ENCODE measurements at regions not wholly inside any gene's neighbourhood (a gene's known extent, or its start where the extent isn't known, plus 50 kb on each side); places are given as distances from the start of the nearest gene placed in this dataset.

GRCh38 chr11:80420374-80420773 lies 979.5 kb upstream of the TENM4 start:
- DNase-seq (ENCODE audit: low read depth): no peak

DNA sequence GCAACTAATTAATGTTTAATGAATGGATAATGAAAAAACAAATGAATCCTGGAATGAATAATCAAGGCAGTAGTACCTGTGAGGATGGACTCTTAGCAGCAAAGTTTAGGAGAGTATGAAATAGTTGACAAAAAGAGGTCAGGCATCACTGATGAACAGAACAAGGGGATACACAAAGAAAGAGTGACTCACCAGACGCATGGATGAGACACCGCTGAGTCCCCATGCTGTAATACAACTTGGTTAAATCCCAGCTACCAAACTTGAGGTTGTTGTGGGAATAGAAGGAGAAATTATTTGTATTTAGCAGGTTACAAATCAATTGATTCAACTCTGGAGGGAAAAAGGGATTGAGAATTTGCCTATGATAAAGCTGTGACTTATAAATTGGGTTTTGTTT lies 976.9 kb upstream of the TENM4 start:
- DNase-seq (ENCODE audit: low read depth): no peak

DNA sequence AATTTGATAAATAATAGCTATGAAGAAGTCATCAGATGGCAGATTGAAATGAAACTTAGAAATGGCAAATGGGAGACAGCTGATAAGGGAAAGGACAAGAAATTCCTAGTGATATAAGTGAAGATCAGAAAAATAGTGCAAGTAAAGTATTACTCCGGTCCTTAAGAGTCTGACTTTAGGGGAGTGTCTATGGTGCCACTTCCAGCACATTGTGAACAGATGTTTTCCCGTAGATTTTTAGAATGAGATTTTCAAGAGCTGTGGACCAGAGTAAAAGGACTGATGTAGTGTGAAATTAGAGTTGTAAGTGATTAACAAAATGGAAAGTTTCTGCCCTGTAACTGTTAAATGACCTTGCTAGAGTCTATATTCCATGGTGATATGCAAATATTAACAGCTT lies 974.8 kb upstream of the TENM4 start:
- DNase-seq (ENCODE audit: low read depth): no peak

DNA sequence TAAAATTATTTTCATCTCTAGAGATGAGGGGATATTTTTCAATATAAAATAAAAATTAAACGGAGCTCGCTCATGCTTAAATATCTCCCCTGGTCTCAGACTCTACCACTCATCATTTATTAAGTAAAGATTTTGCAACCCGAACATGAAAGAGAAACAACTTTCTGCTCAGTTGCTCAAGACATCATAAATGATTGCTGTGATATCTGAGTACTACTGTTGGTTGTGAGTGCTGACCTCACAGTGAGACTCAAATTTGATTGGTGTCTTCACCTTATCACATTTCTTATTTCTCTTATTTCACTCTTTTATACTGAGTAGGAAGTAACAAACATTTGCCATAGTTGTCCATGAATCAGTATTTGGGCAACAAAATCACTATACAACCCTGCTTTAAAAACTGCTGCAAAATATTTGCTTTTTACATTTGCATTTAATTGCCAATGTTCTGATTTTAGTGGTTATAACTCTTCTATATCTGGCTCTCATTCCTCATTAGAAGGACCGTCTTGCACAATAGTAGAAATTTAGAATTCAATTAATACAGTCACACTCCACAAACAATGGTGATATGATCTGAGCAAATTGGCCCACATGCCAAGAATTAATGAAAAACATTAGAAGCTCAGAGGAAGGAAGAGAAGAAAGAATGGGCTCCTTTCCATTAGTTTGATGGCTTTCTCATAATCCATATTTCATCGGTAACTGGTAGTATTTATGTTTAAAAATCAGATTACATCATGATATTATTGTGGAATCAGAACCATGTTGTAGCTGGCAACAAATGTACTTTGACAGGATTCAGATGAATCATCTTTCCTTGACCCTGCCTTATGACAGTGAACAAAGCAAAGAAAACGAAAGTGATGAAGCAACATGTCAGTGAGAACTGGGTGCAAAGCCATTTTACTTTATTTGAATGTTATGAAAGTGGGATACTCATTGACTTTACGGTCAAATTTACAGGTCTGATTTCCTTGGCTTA lies 973.6 kb upstream of the TENM4 start:
- no peak for DNase-seq (ENCODE audit: low read depth)

GRCh38 chr11:80412604-80413003 lies 971.8 kb upstream of the TENM4 start:
- no peak for DNase-seq (ENCODE audit: low read depth)

GRCh38 chr11:80393210-80393609 lies 952.4 kb upstream of the TENM4 start:
- DNase-seq (ENCODE audit: low read depth): no peak

DNA sequence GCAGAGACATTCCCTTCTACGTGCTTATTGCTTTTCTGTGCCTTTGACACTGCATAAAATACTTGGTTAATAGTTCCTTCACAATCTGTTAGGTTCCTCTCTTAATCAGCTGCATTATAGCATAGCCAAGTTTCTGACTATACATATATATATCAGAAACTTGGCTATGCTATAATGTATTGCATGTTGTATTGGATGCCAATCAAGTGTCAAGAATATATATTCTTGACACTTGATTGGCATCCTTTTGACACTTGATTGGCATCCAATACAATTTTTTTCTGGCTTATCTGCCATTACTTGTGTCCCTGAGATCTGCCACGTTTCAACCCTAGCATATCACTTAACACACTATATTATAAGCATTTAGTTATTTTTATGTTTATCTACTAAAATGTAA lies 949.7 kb upstream of the TENM4 start:
- DNase-seq (ENCODE audit: low read depth): no peak

GRCh38 chr11:80388536-80388935 lies 947.7 kb upstream of the TENM4 start:
- no peak for DNase-seq (ENCODE audit: low read depth)

DNA sequence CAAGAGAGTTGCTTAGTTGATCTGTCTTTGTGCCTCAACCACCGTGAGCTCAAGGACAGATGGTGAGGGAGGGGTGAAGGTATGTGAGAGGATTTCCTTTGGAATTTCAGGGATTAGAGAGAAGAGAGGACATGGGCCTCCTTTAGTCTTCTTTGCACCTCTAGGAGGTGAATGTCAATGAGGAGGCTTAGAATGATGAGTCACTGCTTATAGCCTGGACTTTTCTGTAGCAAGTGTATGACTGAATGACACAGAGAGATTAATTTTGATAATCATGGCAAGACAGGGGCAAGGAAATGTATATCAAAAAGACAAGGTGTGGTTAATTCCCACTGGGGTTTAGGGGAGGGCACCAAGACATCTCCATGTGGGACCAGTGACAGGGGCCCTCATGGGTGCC lies 947.3 kb upstream of the TENM4 start:
- no peak for DNase-seq (ENCODE audit: low read depth)

- no peak for DNase-seq (ENCODE audit: low read depth)
These were observed 942.8 kb upstream of the TENM4 start for GRCh38 chr11:80383655-80384054.

DNA sequence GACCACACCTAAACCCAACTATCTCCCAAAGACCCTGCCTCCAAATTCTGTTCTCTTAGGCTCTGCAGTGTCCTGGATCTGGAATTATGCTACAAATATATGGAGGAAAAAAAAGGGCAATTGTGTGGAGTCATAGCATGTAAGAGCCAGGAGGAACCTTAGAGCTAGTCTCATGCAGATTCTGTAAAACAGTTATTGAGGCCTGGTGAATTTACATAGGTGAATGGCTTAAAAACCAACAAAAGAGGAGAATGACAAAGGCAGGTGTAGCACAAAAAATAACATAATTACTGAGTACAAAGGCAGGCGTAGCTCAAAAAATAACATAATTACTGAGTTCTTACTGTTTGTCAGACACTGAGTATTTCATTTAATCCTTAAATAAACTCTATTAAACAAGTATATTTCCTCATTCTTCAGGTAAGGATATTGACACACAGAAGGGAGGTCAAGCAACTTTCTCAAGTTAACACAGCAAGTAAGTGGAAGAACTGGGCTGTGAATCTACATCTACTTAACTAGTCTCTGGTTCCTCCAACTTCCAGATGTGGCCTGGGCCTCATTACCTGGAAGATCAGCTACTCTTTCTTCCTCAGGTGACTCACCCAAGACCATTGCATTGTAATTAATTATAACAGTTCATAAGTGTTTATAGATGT lies 938.9 kb upstream of the TENM4 start:
- no peak for DNase-seq (ENCODE audit: low read depth)

DNA sequence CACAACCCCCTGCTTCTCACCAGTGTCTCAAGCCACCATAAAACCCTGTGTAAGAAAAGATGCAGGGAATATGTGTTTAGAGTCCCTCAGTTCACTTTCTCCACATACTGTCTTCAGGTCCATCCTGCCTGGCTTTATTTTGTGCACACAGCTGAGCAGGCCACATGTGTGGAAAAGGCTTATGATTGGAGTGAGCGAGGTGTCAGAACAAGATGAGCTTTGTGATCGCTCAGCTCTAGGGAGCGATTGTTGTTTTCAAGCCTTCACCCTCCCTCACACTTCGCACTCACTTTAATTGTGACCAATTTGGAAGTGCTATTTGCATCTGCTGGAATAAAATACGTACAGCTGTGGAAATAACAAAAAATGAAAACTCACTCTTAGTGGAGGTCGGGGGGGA lies 931.1 kb upstream of the TENM4 start:
- no peak for DNase-seq (ENCODE audit: low read depth)

GRCh38 chr11:80365980-80366379 lies 925.1 kb upstream of the TENM4 start:
- DNase-seq (ENCODE audit: low read depth): no peak

DNA sequence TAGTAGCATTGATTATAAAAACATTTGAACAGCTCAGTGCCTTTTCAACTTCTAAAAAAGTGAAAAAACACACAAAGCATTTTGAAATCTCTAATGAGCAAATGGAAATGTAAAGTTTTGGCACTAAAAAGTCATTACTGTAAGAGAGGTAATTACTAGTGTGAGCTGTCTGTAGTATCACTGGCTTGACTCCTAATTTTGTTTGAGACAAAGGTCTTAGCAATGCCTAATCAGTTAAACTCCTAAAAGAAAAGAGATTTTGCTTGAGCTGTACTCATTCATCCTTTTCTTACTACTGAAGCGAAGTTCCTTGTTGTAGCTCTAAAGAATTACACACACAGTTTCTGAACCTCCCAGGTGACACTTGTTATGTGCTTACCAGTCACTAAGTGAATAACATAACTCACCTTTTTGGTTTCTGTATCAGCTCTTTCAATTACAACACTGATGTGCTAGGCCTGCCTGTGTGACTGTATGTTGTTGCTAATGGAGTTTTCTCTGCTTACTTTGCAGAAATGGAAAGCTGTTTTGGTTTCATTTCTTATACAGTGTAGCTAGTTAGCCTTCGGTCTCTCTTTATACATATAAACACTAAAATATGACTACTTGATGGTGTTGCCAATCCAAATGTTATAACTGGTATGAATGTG lies 924.4 kb upstream of the TENM4 start:
- DNase-seq (ENCODE audit: low read depth): no peak

DNA sequence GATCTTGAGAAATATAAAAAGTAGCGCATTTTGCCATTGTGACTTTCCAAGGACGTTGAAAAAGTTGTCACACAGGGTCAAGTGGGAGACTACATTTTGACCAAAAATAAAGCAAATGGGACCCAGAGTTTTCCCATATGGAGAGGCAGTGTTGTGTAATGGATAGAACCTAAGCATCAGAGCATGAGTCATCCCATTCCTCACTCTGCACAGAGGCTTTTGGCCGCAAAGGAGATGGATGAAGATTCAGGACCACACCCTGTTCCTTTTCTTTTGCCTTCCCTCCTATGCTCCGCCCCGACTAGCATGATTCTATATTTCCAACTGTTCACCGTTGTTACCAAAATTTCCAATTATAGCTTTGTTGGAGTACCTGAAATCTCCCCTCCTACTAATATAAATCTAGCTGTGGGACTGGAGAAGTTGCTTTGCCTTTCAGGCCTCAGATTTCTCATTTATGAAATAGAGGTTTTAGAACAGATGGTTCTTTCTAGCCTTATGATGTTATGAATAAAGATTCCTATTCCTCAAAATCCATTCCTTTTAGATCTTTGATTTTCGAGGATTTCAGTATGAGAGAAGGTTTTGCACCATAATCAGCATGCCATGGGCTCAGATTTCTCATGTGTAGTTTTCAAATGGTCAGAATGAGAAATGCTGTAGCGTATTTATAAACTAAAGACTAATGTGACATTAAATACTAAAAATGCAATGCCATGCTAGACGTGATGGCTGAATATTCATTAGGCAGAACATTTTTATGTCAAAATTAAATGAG lies 921.9 kb upstream of the TENM4 start:
- no peak for DNase-seq (ENCODE audit: low read depth)

- DNase-seq (ENCODE audit: low read depth): no peak
These were observed 914.4 kb upstream of the TENM4 start for GRCh38 chr11:80355251-80355650.

- DNase-seq (ENCODE audit: low read depth): no peak
These were observed 909.7 kb upstream of the TENM4 start for GRCh38 chr11:80350541-80350940.

DNA sequence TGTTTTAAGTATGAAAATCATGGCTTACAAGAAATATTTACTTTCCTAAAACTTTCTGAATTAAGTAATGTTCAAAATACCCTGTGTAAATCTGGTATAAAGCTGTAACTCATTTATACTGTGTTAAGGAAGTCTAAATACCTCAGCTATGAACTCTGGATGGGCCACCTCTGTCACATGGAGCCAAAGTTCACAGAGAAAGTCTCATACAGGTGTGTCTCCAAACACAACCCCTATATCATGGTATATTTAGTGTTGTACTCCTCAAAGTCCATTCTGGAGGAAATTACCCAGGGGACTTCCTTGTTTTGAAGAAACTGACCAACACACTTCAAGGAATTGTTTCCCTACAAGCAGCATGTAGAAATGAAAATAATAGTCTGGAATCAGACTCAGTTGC lies 909.2 kb upstream of the TENM4 start:
- no peak for DNase-seq (ENCODE audit: low read depth)

- DNase-seq (ENCODE audit: low read depth): no peak
These were observed 905.7 kb upstream of the TENM4 start for GRCh38 chr11:80346353-80347059.

DNA sequence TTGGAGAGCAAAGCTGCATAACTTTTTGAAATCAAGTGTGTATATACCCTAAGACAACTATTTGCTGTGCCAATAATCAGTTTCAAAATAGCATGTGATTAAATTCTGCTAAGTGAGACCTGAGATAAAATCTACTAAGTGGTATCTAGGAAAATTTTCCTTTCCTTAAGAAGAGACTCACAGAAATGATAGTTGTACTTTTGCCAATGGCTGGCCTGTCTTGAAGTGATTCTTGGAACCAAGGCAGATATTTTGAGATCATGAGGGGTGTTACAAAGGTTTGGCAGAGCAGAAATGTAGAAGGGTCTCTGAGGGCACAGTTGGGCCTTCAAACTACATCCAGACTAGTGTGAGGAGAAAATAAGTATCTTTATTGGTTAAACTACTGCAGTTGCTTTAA lies 902.6 kb upstream of the TENM4 start:
- DNase-seq (ENCODE audit: low read depth): no peak

- DNase-seq (ENCODE audit: low read depth): no peak
These were observed 897.4 kb upstream of the TENM4 start for GRCh38 chr11:80338231-80338630.

DNA sequence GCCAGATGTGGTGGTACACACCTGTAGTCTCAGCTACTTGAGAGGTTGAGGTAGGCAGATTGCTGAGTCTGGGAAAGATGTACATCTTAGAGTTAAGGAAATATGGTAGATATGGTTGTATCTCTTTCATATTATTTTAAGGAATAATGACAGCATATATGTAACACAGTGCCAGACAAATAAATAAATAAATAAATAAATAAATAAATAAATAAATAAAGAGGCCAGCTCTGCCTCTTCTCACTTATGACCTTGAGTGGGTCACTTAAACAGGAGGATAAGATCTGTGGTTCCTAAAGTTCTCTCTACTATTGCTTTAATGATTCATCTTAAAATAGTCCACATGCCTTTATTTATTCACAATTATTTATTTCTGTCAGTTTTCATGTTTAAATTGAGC lies 890.9 kb upstream of the TENM4 start:
- DNase-seq (ENCODE audit: low read depth): no peak
